Liver (tissue), 8 donors: ENCODE measurements at regions not wholly inside any gene's neighbourhood (a gene's known extent, or its start where the extent isn't known, plus 50 kb on each side); places are given as distances from the start of the nearest gene placed in this dataset.

ENCODE experiments used
- DNase-seq: peaks from one replicate; pipeline ENCODE4 v3.0.0-alpha.2; 2017; ENCODE audit warnings: low spot score
- H3K27ac ChIP-seq, 2 donors: one replicate each; pipeline ENCODE4 v1.7.0; 2013; ENCODE audit warnings: inconsistent platforms in 2 of 2, low read length in 2 of 2, control low read depth in 1 of 2, low read depth in 1 of 2, mild to moderate bottlenecking in 1 of 2
- H3K27me3 ChIP-seq, 4 donors: one replicate each; pipeline versions ENCODE4 v1.6.1 to v1.7.0; 2013; ENCODE audit warnings: low read length in 3 of 4, inconsistent platforms in 1 of 4, mild to moderate bottlenecking in 1 of 4, moderate library complexity in 1 of 4; ENCODE audit not compliant: control insufficient read depth in 4 of 4, insufficient read depth in 4 of 4
- H3K36me3 ChIP-seq, 4 donors: one replicate each; pipeline versions ENCODE4 v1.6.1 to v1.7.0; 2013; ENCODE audit warnings: low read length in 3 of 4, mild to moderate bottlenecking in 3 of 4, low read depth in 1 of 4, moderate library complexity in 1 of 4; ENCODE audit not compliant: control insufficient read depth in 4 of 4, insufficient read depth in 3 of 4
- H3K4me1 ChIP-seq, 4 donors: one replicate each; pipeline versions ENCODE4 v1.6.1 to v1.7.0; 2013; ENCODE audit warnings: low read length in 3 of 4, mild to moderate bottlenecking in 3 of 4, moderate library complexity in 1 of 4; ENCODE audit not compliant: control insufficient read depth in 4 of 4, insufficient read depth in 4 of 4
- H3K4me3 ChIP-seq, 3 donors: one replicate each; pipeline versions ENCODE4 v1.6.1 to v1.7.0; 2013; ENCODE audit warnings: low read length in 3 of 3, control low read depth in 1 of 3, low read depth in 1 of 3, mild to moderate bottlenecking in 1 of 3
- H3K9ac ChIP-seq, 2 donors: one replicate each; pipeline ENCODE4 v1.7.0; 2013; ENCODE audit warnings: low read length in 2 of 2, mild to moderate bottlenecking in 2 of 2, moderate library complexity in 2 of 2, control low read depth in 1 of 2, low read depth in 1 of 2
- H3K9me3 ChIP-seq, 4 donors: one replicate each; pipeline versions ENCODE4 v1.6.1 to v1.7.0; 2013; ENCODE audit warnings: low read length in 3 of 4; ENCODE audit not compliant: control insufficient read depth in 4 of 4
- ATF3 ChIP-seq: IDR thresholded peaks from 2 replicates; pipeline ENCODE4 v1.6.1; 2016; ENCODE audit warnings: antibody characterized with exemption
- CTCF ChIP-seq: fragments of 150-350 bp; IDR thresholded peaks from 2 replicates; pipeline ENCODE4 v1.5.1; 2017; ENCODE audit warnings: improper control_type of control experiment, low read depth, low read length; ENCODE audit not compliant: missing input control
- EGR1 ChIP-seq, 2 donors: IDR thresholded peaks; 2 replicates each; pipeline ENCODE4 v1.6.1; 2016 to 2018; ENCODE audit warnings: antibody characterized with exemption in 2 of 2, low read depth in 2 of 2
- FOXA1 ChIP-seq: IDR thresholded peaks from 2 replicates; pipeline ENCODE4 v1.6.1; 2016; ENCODE audit warnings: antibody characterized with exemption
- FOXA2 ChIP-seq: IDR thresholded peaks from 2 replicates; pipeline ENCODE4 v1.6.1; 2016; ENCODE audit warnings: antibody characterized with exemption
- GABPA ChIP-seq, 2 donors: IDR thresholded peaks in 1 of 2; conservative IDR thresholded peaks in 1 of 2; 2 replicates each; pipeline ENCODE4 v1.6.1; 2016; ENCODE audit warnings: antibody characterized with exemption in 2 of 2, mild to moderate bottlenecking in 1 of 2, moderate library complexity in 1 of 2
- HNF4A ChIP-seq, 2 donors: conservative IDR thresholded peaks; 2 replicates each; pipeline ENCODE4 v1.6.1; 2016; ENCODE audit warnings: antibody characterized with exemption in 2 of 2, mild to moderate bottlenecking in 2 of 2
- HNF4G ChIP-seq: IDR thresholded peaks from 2 replicates; pipeline ENCODE4 v1.6.1; 2016; ENCODE audit warnings: antibody characterized with exemption
- JUND ChIP-seq, 2 donors: IDR thresholded peaks; 2 replicates each; pipeline ENCODE4 v1.6.1; 2016; ENCODE audit warnings: antibody characterized with exemption in 2 of 2
- MAX ChIP-seq: IDR thresholded peaks from 2 replicates; pipeline ENCODE4 v1.6.1; 2016; ENCODE audit warnings: antibody characterized with exemption
- NR2F2 ChIP-seq: IDR thresholded peaks from 2 replicates; pipeline ENCODE4 v1.6.1; 2016; ENCODE audit warnings: antibody characterized with exemption
- RAD21 ChIP-seq, 2 donors: IDR thresholded peaks; 2 replicates each; pipeline ENCODE4 v1.6.1; 2016; ENCODE audit warnings: antibody characterized with exemption in 2 of 2, mild to moderate bottlenecking in 2 of 2
- REST ChIP-seq: IDR thresholded peaks from 2 replicates; pipeline ENCODE4 v1.6.1; 2016; ENCODE audit warnings: antibody characterized with exemption, mild to moderate bottlenecking
- RXRA ChIP-seq, 2 donors: IDR thresholded peaks; 2 replicates each; pipeline ENCODE4 v1.6.1; 2017 to 2018; ENCODE audit warnings: antibody characterized with exemption in 2 of 2, mild to moderate bottlenecking in 1 of 2
- SP1 ChIP-seq: IDR thresholded peaks from 2 replicates; pipeline ENCODE4 v1.6.1; 2018; ENCODE audit warnings: antibody characterized with exemption, mild to moderate bottlenecking
- TAF1 ChIP-seq: conservative IDR thresholded peaks from 2 replicates; pipeline ENCODE4 v1.6.1; 2016; ENCODE audit warnings: antibody characterized with exemption, mild to moderate bottlenecking
- ZBTB33 ChIP-seq: IDR thresholded peaks from 2 replicates; pipeline ENCODE4 v1.6.1; 2016; ENCODE audit warnings: antibody characterized with exemption
- WGBS: extraction: QIAGEN DNeasy Blood & Tissue Kit; methylation state at CpG from one replicate; pipeline ENCODE4 v1.1.7; 2013; 5-methylcytosine and 5-hydroxymethylcytosine counted together
- donor health status: healthy.
- donor health status: healthy.
- donor health status: healthy.
- donor health status: healthy.
- donor health status: healthy.

GRCh38 chr15:87228460-87228859 is 1028.1 kb downstream of the NTRK3 start:
- no peaks in the 10 kb centered on the region for H3K4me1 ChIP-seq
- 51% methylated on average over 4 of the region's 4 CpGs for WGBS
- H3K36me3 ChIP-seq, result no peaks in the 10 kb centered on the region
- H3K9ac ChIP-seq, result no peak overlapping the region
- no peak for TF ChIP-seq JUND (IDR thresholded peaks at IDR 0.05)
- no peak for TF ChIP-seq RXRA (IDR thresholded peaks at IDR 0.05)
- TF ChIP-seq ZBTB33, result no peak
- H3K4me3 ChIP-seq, result no peak overlapping the region
- H3K27me3 ChIP-seq, result no peaks in the 10 kb centered on the region
- no peaks in the 10 kb centered on the region for H3K9me3 ChIP-seq
- no peak for DNase-seq
- no peak overlapping the region for H3K27ac ChIP-seq

GRCh38 chr15:87227846-87228245 is 1028.7 kb downstream of the NTRK3 start:
- no peak overlapping the region for H3K9ac ChIP-seq
- no peaks in the 10 kb centered on the region for H3K4me1 ChIP-seq
- no peaks in the 10 kb centered on the region for H3K36me3 ChIP-seq
- no peak overlapping the region for H3K4me3 ChIP-seq
- no peaks in the 10 kb centered on the region for H3K27me3 ChIP-seq
- no peak overlapping the region for H3K27ac ChIP-seq
- no peak for TF ChIP-seq TAF1
- no peak for TF ChIP-seq CTCF
- no peak for TF ChIP-seq HNF4G
- no peak for TF ChIP-seq FOXA2
- no peak for TF ChIP-seq REST
- TF ChIP-seq NR2F2, result no peak
- no peak for TF ChIP-seq EGR1 (IDR thresholded peaks at IDR 0.05; ENCODE audit: low read depth in 2 of 2)
- TF ChIP-seq ATF3, result no peak
- no peak for TF ChIP-seq RAD21 (IDR thresholded peaks at IDR 0.05)
- TF ChIP-seq GABPA (IDR thresholded peaks at IDR 0.05 in 1 of 2, conservative IDR thresholded peaks at IDR 0.05 in 1 of 2), result no peak
- no peak for TF ChIP-seq HNF4A (conservative IDR thresholded peaks at IDR 0.05)
- no peak for TF ChIP-seq FOXA1
- TF ChIP-seq MAX, result no peak
- TF ChIP-seq ZBTB33, result no peak
- no peak for TF ChIP-seq SP1
- TF ChIP-seq RXRA (IDR thresholded peaks at IDR 0.05), result no peak
- no peak for TF ChIP-seq JUND (IDR thresholded peaks at IDR 0.05)
- H3K9me3 ChIP-seq, result no peaks in the 10 kb centered on the region
- WGBS, result 44% methylated on average over 4 of the region's 4 CpGs
- no peak for DNase-seq
